ENCODE measurements at regions not wholly inside any gene's neighbourhood (a gene's known extent, or its start where the extent isn't known, plus 50 kb on each side); places are given as distances from the start of the nearest gene placed in this dataset.

DNA sequence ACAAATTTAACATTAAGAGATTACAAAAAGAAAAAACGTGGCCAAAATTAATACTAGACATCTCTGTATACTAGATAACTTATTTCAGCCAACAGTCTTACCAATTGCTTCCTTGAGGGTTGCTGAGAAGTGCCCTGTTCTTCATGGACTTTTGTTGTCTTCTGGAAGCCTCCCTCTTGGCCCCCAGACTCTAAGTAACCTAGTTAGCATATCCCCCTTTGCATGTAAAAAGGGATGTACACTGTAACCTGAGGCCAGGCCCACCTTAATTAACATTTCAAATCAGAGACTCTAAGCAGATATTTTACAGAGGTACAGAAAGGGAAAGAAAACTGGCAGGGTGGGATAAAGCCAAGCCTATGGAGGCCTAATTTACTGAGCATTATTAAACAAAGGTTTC is 1047.3 kb downstream of the ADGRL2 start:
- DNase-seq, result no peak

DNA sequence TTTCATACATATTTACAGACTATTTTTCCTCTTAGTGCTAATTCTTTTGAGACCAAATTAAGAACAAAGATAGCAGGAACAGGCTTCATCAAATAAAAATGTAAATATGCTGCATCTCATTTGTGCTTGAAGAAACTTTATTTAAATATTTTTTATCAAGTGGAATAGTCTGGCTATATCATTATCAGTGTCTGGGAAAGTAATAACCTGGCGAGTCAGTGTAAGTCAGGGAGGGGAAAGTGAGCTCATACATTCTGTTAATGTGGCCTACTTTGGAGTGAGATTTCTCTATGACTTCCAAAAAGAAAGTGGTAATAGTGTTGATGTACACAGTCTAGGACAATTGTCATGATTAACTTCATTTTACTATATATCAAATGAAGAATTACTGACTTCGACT is 1045.1 kb downstream of the ADGRL2 start:
- DNase-seq, result no peak

DNA sequence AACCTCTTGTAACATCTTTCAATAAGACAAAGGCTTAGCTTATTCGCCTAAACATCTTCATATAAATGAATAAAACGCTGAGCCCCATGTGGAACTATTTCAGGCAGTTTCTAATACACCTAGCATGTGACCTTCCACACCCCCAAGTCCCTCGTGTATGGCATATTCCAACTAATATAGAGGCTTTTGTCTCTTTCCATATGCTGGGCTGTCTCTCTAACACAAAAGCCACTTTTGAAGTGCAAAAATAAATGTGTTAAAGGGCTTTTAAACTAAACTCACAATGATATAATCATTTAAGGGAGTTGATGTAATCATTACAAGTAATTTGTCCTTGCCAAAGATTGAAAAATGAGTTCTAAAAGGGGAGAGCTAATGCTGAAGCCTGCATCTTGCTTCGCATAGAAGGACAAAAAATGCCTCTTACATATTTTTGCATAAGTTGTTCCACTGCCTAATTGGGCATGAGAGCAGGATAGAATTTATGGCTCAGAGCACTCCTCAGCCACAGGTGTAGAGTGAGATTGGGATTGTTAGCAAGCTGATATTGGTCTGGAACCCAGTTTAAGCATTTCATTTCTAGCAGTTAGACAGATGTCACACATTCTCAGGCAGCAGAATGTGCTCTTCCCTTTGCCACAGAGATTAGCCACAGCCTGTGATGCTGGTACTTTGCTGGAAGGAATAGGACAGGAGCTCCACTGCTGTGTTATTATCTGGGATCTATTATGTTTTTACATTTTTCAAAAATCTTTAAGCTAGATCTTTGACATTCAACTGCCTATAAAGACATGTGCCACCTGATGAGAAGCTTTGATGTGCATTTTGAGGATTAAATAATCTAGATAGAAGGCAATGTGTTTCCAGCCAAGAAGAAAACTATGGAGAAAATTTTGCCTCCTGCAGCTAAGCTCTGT is 1044.4 kb downstream of the ADGRL2 start:
- no peak for DNase-seq

DNA sequence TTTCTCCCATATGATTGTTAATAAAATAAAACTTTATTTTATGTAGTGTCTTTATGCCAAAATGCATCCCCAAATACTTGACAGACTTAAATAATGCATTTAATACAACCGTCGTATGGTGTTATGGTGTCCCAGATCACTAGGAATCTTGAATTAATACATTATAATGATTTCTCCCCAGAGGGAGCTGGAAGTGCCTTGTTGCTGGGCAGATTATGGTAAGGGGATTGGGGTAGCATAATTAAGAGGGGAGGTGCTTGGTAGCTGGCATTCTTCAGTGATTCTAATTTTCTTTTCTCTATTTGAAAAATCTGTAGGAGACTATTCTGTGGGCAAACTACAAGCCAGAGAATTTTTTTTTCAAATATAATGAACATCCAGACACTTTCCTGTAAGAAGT is 1043.7 kb downstream of the ADGRL2 start:
- DNase-seq, result no peak

DNA sequence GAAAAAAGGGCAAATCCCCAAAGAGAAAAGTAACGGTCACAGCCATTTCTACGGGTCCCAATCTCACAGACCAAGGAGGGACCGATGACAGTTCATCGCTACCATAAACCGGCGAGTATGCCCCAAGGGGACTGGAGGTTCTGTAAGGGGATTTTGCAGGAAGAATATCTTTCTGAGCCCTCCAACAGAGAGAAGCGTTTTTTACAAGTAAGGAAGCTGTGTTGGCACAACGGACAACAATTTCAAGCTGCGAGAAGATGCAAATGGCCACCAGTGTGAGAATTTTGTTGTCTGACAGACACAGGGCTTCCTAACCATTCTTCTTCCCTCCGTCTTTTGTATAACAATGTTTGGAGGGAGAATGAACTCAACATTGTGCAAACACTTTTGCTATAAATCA is 1043.1 kb downstream of the ADGRL2 start:
- no peak for DNase-seq

DNA sequence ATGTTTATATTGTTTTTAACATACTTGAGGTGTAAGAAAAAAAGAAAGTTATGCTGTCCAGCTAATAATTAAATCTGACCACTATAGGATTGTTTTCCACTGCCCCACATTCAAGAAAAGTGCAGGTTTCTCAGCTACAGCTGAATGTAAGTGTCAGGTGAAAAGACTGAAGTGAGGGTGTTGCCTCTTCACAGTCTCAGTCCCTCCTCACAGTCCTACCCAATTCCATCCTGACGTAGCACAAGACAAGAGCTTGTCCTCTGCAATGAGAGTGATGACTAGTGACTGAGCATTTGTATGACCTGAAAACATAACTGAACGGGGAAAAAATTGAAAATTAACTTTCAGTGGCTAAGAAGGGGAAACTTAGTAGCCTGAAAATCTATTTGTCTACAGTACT is 1039.5 kb downstream of the ADGRL2 start:
- no peak for DNase-seq

DNA sequence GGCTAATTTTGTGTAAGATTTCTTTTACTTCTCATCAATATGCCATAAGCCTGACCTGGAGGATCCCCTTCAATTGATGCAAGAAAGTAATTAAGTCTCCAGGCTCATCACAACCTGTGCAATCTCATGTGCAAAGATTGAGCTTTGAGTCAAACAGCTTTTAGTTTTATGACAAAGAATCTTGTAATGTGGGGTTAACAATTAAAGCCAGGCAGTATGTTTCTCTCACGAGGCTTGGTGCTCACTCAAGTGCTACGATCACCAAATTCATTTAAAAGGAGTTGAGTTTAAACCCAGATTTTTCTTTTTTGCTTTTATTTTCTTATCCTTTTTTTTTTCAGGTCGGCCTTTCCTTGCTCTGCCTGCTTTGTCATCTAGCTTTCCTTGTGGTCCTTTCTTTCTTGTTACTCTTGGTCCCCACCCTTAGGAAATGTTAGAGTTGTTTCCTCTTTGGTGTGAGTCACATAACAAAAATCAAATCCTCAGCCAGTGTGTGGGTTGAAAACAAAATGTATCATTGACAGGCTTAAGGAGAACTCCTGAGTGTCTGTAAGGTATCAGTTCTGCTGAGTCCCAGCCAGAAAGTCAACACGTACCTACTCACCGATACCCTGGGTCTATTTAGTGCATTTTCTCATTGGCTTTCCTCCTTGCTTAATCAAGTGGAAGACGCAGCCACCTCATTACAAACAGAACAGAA is 1037.2 kb downstream of the ADGRL2 start:
- no peak for DNase-seq

DNA sequence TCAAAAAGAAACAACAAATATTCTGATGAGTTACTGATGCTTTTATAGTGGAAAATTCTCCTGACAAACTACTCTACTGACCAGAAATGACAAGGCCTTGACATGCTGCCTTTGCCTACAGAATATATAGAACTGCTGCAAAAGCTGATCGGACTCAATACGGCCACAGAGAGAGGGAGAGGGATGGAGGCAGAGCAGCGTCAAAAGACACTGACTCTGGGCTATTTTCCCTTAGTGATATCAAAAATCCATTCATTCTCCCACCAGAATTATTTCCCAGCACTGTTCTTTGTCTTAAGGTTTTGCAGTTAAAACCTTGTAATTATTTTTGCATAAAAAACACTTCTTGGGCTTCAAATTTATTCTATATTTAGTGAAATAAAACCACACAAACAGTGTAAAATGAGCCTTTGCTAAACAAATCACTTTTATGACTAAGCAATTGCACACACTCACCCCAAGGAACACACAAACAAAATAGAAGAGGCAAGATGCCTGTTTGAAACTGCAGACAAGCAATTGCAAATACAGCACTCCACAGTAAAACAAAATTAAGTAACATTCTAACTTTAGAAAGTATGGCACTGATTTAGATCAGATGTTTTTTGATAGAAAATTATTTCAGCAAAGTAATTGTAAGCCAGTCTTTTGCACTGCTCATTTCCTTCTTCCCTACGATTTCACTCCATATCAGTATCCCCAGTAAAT is 1036.4 kb downstream of the ADGRL2 start:
- DNase-seq, result no peak

DNA sequence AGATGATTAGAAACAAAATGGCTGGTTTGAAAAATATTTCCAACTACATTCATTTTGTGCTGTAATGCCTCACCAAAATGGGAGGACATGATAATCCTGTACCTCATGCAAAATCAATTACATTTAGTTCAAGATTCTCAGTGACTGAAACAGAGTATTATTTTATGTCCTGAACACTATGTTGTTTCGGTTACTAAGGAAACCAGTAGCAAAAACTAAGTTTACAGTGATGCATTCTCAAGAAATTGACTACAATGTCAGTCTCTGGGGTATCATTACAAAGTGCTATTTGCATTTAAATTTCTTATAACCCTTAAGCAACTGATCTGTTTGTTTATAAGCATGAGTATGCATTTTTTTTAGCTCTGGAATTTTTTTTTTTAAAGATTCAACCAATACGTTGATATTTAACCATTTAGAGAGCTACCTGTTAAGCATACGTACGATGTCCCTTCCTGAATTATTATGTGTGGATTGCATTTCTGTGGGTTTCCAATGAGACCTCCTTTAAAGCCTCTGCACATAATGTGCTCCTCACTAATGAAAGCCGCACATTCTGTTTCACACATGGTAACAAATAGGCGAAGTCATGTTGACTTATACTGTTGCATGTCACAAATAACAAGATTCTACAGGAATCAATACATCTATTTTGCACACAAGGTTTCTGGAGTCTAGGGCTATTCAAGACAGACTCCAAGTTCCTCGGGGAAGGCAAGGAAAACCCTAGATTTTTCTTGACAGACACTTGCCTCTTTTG is 1035.7 kb downstream of the ADGRL2 start:
- no peak for DNase-seq

DNA sequence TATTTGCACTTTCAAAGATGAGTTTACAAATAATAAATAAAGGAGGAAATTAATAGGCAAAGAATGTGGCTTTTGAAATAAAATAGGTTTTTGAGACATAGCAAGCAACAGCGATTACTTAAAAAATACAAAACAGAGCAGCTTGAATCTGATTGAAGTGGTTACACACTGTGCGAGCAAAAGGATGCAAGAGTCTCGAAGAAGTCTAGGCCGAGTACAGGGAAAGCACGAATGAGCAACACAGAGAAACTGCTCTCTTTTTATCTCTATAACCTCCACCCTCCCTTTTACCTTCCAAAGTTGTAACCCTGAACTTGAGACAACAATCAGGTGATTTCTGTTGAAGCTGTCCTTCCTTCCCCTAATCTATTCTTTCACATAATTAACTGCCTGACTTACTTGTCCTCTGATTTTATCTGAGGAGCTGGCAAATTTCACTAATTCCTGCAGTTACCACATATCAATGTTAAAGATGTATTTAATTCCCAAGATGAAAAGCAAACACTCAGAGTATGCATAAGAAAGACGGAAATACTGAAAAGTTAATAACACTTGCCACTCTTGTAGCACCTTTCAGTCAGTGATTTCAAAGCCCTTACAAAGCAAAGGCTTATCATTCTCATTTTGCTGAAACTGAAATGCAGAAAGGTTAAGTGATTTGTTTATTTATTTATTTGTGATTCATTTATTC is 1030.1 kb downstream of the ADGRL2 start:
- DNase-seq, result no peak

DNA sequence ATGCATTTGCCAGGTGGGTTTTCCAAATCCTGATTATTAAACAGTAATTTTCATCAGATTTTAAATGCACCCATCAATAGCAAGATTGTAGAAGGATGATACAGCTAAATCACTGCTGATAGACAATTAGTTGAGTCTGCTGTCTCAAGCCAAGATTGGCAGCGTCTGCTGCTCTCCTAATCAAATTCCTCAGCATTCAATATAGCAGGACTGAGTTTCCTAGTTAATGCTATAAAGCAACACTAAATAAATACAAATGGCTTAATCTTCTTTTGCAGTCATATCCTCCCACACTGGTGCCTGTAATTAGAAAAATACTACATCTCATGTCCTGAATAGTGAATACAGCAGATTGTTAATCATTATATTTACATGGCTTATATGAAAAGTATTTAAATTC is 1028.8 kb downstream of the ADGRL2 start:
- no peak for DNase-seq

DNA sequence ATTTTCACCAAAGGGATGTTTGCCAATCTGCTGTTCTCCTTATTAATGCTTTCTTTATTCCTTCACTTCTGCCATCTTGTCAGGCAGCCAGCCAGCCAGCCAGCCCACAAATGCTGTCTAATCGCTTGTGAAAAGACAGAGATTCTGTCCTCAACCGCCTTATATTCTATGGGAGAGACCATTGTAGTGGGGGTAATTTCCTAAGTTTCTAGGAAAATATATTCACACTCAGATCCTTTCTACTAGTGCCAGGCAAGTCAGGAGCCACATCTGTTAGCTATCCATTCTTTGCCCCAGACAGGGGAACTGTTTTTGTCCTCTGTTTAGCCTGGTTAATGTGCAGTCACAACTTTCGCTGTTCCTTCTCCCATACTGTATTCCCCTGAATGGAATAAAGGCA is 1023.1 kb downstream of the ADGRL2 start:
- DNase-seq, result no peak

DNA sequence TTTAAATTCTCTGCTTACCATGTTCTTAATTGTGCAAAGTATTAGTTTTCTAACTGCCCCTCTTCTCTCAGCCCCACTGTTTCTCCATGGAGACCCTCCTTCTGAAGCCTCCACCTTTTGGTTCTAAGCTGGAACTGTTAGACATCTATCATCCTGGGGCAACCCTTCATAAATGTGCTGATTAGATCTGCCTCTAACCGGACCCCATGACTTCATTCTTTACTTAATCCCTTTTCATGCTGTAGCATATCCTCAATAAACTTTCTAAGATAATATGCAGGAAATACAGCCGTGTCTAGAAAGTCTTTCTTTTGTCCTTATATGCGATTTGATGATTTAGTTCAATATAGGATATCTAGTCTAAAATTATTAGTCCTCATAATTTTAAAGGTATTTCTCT is 1020.1 kb downstream of the ADGRL2 start:
- no peak for DNase-seq

DNA sequence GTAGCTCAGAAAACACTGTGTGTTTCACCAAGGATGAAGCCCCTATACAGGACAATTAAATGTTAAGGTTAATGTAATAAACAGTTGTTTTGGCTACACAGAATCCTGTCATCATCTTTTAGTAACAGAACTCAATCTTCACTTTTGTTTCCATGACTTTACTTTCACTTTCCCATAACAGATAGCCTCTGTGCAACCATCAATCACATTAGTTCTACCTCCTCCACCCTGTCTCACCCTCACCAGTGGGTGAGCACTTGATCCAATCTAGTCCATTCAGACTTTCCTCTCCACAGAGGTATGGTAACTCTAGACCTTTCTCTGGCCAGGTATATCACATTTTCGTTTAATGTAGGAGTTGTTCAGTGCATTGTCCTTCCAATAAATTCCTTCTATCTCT is 1018.5 kb downstream of the ADGRL2 start:
- DNase-seq, result no peak

DNA sequence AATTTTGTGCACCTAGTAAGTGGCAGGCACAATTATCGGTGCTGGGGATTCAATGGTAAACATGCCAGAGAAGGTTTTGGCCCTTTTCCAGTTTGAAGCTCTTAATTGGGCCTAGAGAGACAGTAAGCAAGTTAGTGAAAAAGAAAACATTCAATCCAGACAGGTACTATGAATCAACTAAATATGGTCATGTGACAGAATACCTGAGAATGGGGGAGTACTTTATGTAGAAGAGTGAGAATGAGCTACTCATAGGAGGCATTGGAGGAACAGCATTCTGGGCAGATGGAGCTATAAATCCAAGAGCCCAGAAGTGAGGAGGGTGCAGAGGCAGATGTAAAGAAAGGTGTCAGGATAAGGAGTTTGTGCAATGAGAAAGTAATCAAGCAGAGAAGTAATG is 1017.9 kb downstream of the ADGRL2 start:
- DNase-seq, result no peak

DNA sequence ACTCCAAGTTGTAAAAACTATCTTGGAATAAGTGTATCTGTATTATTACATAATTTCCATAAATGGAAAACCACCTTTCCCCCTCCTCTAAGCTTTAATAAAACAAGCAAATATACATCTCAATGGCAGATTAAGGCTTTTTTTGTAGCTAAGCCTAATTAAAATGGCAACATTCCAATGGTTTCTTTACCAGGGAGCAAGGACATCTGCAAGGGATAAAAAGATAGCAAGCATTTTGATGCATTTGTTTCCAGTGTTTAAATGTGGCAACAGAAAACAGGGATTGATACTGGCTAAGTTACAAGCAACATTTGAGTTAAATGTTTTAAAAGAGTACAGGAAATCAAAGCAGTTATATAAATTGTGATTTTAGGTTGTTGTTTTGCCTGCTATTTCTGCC is 1012.7 kb downstream of the ADGRL2 start:
- no peak for DNase-seq

DNA sequence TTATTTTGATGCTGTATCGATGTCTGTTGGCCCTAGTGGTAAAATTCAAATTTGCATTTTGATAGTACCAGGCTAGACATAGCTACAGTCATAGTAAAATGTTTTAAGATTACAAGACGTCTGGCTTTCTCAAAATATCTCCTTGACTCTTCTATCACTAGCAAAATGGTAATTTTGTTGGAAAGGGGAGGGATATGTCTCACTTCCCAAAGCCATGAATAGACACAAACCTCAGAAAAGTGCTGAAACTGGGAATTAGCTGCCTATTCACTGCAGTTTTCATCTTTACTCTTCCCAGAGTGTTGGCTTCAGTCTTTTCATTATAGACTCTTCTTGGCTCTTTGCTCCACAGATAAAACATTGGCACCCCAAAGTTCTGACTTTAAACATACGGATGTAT is 1009.9 kb downstream of the ADGRL2 start:
- no peak for DNase-seq

DNA sequence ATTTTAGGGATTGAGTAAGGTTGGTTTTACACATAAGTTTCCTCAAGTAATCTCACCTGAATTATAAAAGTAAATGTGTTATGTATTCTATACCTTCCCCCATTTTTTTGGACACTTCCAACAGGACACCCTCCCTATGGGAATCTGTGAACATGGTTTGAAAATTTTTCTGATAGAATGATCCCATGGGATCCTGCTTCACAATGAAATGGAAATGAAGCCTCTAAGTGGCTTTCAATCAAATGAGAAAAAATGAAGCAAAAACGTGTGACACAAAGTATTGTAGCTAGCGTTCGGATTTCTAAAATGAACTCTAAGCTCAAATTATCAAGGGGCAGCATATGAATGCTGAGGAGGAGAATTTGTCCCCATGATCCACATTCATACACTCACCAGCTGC is 1006.8 kb downstream of the ADGRL2 start:
- no peak for DNase-seq

DNA sequence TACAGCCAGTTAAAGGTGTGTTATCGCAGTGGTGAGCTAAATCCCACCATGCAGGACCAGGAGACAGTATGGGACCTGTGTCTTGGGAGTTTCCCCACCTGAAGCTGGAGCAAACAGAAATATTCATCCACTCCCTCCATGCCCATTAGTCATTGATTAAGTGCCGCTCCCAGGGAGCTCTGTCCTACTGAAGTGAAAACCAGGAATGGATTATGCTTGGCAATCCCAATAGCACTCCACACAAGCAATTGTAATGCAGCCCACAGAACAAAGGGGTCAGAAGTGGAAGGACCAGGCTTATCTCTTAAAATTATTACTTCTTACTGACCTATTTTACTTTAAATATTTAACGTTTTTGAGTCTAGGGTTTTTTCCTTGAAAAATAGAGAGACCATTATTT is 1005.4 kb downstream of the ADGRL2 start:
- DNase-seq, result no peak

DNA sequence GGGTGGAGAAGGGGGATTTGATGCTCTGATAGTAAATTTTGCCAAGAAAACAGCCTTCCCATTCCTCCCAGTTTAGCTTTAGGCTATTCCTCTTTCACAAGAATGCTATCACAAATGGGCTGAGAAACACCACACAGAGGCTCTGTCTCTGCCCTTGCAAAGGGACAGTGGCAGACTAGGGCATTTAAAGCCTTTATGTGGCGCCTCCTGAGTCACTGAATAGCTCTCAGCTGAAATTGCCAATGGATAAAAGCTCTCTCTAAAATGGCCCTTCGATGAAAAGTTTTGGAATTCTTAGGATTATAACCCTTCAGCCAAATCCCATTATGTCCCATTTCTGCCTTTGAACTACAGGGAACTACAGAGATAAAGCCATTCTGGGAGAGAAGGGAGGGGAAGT is 1000.4 kb downstream of the ADGRL2 start:
- DNase-seq, result no peak

DNA sequence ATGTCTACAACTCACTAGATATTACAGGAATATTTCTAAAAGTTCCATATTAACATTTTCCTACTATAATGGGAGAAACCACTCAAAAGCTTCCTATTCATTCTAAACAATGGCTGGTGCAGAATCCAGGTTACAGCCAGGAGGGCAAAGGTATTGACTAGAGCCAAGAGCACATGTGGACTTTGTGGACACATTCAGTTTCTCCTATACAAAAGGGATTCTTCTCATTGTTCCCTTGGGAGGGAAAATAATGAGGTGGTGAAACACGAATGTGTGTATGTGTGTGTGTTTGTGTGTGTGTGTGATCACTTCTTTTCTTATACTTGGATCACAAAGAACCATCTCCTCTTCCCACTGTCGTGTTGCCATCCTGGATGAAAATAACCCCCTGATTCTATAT is 1000.0 kb downstream of the ADGRL2 start:
- no peak for DNase-seq

DNA sequence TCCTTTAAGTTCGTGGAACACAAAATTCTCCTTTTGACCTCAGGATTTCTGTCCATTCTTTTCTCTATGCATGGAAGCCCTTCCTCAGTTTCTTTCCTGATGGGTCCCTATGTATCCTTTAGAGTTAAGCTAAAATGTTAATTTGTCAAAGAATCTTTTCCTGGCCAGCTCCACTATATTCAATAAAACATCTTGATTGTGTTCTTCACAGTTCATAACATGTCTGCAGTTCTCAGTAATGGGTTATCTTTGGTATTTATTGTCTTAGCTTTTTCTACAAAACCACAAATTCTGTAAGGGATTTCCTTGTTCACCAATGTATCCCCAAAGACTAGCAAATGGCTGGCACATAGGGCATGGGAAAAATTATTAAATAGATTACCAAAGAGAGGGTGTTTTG is 998.5 kb downstream of the ADGRL2 start:
- no peak for DNase-seq

All from NCI-H2107 (cell line).